GM19328 (cell line): ENCODE measurements at regions not wholly inside any gene's neighbourhood (a gene's known extent, or its start where the extent isn't known, plus 50 kb on each side); places are given as distances from the start of the nearest gene placed in this dataset.
"Not testable (repeated sequence)": the region's sequence is repeated elsewhere in the genome, so short reads cannot be mapped to it uniquely, and the experiment has no call there.

Experiments used
- ATAC-seq: cut with Tn5 transposase; IDR thresholded peaks from one replicate; pipeline ENCODE4 v1.9.1; 2021; ENCODE audit warnings: mild to moderate bottlenecking, moderate library complexity; ENCODE audit not compliant: unreplicated experiment

- no peak for ATAC-seq
Observed at GRCh38 chr14:49033131-49033530, 553.0 kb downstream of the RPS29 start.

GRCh38 chr14:49031710-49032109, 554.5 kb downstream of the RPS29 start:
- ATAC-seq = not testable (repeated sequence)

GRCh38 chr14:49019467-49020115, 566.6 kb downstream of the RPS29 start:
- no peak for ATAC-seq

GRCh38 chr14:49017447-49017846, 568.7 kb downstream of the RPS29 start:
- no peak for ATAC-seq

DNA sequence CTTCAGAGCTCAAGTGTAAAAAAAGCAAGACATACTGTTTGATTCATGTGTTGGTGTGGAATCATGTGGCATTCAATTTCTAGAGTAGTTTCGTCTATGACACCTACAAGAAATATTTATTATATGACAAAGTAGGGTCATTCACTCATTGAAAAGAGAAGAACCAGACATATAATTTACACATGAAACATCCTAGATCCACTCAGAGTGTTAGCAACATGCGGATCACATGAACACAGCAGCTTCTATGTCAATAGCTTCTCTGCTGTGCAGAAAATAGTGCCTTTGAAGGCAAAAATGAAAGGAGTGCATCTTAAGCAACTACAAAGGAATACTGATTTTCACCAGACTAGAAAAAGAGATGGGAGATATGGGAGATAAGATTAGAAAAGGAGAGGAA, 569.8 kb downstream of the RPS29 start:
- no peak for ATAC-seq

GRCh38 chr14:49014476-49014875, 571.7 kb downstream of the RPS29 start:
- no peak for ATAC-seq

- ATAC-seq = no peak
Observed at GRCh38 chr14:49008363-49008762, 577.8 kb downstream of the RPS29 start.

- no peak for ATAC-seq
Observed at GRCh38 chr14:48991141-48991540, 595.0 kb downstream of the RPS29 start.

DNA sequence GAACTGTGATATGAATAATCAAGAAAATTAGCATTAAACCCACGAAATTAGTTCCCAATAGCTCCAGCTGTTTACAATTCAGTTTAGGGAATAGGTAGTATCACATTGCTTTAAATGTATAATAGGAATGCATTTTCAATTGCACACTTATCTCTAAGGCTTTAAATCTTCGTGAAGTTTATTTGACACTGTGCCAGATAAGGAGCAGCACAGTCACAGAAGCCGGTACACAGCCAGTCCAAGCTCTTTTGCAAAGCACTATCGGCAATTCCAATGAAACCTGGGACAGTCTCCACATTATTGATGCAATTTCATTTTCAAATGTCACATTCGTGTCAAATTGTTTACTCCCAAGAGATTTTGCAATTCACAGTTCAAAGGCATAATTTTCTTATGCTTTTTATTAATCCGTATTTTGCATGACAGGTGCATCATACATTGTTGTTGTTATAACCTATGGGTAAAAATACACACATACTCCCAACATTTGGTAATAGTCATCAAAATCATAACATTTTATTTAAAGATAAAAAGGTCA, 602.8 kb downstream of the RPS29 start:
- no peak for ATAC-seq

DNA sequence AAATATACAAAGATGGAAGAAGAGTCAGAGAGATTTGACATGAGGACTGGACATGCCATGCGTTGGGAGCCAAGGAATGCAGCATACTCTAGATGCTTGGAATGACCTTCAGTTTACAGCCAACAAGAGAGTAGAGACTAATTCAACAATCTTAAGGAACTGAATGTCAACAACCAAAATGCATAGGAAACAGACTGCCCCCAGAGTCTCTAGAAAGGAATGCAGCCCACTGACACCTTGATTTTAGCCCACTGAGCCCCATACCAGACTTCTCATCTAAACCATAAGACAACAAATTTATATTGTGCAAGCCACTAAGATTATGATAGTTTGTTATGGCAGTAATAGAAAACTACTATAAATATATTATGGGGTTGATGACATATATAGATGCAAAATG, 611.2 kb downstream of the RPS29 start:
- ATAC-seq = no peak

DNA sequence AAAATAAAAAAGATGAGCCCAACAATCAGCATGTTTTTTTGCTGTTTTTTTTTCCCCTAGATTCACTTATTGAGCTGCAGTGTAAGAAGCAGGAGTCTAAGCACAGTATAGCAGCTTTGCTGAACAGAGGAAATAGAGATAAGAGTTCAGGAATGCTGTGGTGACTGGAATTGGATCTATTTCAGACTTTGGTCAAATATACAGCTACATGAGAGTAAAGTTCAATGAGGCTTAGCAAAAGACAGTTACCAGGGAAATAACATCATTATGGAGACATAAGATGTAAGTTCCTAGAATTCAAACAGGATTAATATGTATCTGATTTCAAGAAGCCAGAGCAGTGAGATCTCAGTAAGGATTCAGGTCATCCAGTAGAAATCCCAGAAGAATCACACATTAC, 613.0 kb downstream of the RPS29 start:
- ATAC-seq = no peak

DNA sequence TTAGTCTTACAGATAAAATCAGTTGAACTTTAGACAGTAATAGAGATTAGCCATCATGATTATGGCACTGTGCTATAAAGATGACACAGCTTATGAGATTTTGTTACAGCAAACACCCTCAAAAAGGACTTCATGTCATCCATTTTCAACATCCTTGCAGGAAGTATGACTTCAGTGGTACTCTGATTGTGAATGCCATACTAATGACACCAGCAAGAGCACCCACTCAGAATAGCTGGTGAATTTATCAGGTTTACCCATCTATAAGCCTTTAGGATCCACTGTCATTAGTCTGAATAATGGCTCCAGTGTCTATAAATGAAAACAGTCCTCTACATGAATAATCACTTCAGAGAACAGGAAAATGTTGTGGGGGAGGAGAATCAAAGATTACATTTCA, 615.2 kb downstream of the RPS29 start:
- no peak for ATAC-seq

GRCh38 chr14:48967419-48967818, 618.8 kb downstream of the RPS29 start:
- ATAC-seq = no peak

DNA sequence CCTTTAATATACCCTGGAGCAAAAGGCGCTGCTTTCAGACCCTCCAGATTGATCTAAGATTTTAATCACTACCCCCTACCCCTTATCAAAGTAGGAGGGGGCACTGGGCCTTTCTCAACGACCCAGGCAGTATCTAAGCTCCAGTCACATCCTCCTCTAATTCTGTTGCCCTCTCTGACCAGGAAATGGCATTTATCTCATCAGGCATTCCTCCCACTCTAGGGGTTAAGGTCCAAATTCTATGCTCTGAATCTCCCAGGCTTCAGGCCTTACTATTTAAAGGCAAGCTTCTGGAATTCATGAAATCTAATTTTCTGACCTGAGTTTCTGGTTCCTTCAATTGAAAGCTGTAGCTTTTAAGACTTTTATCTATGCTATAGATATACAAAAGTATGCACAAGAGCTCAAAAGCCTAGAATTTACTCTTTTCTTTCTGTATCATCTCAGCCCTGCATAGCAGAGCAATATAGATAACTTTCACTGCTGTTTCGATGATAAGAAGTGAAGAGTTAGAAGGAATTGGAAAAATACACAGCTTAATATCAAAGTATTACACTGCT, 622.9 kb downstream of the RPS29 start:
- ATAC-seq = no peak

DNA sequence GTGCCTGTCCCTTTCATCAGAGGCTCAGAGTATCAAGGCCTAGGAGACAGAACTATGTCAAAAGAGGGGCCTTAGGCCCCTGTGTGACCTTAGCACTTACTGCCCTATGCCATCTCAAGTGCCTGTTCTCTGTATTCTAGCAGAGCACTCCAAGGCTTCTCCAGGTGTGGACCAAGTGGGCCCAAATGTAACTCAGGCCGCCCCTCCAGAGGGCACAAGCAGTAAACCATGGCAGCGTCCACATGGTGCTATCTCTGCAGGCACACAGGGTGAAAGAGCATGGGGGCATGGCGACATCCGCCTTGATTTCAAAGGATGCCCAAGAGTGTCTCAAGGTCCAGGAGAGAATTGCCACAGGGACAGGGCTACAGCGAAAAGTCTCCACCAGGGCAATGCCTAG, 628.7 kb downstream of the RPS29 start:
- no peak for ATAC-seq

DNA sequence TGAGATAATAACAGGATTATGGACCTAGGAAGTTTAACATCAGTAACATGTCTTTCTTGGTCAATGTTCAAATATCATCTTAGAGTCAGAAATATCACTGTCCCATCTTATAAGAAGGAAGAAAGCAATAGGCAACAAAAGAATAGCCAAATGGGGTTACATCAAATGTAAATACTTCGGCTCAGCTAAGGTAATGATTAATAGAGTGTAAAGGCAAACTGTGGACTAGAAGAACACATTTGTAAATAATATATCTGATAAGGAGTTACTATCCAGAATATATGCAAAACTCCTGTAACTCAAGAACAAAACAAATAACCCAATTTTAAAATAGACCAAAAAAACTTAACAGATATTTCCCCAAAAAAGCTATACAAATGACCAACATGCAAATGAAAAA, 630.3 kb downstream of the RPS29 start:
- ATAC-seq = no peak

GRCh38 chr14:48954446-48954845, 631.7 kb downstream of the RPS29 start:
- no peak for ATAC-seq

GRCh38 chr14:48944809-48945208, 641.4 kb downstream of the RPS29 start:
- no peak for ATAC-seq

DNA sequence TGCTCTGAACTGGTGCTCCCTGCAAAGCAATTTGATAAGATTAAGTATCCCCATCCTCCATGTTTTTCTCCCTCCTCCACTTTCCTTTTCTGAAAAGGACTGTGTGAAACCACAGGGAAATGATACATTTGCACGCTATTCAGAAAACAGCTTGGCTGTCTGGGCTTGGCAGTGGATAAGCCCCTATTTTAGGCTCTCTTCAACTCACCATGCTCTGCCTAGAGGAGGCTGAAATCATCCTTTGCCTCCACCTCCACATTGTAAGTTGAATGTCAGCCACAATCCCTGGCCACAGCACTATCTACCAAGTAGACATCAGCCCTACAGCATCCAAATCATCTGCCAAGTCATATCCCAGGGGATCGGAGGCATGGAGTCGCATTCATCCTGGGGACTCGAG, 642.3 kb downstream of the RPS29 start:
- ATAC-seq = no peak

DNA sequence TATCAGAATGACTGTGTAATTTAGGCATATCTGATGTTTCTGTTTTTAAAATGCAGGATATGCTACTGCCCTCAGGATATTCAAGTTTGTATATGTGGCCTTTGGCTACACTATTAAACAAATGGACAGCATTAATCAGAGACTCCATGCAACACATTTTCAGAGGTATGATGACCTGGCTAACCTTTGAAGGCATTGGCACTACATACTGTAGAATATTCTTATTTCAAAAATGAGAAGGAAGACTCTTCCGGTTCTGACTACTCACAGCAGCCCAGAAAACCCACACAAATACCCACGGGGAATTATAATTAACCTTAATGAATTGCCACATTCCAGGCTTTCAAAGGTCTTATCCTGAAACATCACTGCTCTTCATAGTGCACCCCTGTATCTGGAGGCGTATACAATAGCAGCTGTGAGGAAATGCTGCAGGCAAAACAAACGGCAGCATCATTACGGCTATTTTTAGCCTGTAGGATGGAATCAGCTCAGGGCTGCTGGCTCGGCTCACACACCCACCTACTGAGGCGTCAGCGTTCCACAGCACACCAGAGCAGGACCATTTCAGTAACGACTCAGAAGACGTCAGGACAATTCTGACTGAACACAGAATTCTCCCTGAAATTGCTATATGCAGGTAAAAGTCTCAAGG, 648.5 kb downstream of the RPS29 start:
- ATAC-seq = no peak

DNA sequence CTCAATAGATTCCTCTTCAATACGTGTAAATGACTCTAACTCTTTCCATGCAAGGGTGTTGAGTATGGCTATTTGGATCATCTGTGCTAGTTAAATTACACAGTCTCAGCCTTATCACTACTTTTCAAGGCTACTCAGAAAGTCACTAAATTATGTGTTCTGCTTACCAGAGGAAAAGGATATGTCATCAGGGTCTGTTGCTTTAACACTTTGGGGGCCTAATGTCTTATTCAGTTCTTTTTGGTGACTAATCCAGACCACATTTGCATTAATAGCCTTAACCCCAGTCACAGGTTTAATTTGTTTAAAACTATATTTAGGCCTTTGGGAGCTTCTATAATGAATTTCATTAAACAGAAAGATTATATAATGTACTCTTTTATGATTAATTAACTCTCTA, 649.3 kb downstream of the RPS29 start:
- no peak for ATAC-seq

GRCh38 chr14:48936362-48936761, 649.8 kb downstream of the RPS29 start:
- ATAC-seq = no peak
